K562 (cell line): ENCODE measurements at regions not wholly inside any gene's neighbourhood (a gene's known extent, or its start where the extent isn't known, plus 50 kb on each side); places are given as distances from the start of the nearest gene placed in this dataset.

Experiments used
- ATAC-seq: fragments of 200-7000 bp; cut with Tn5 transposase; 3 replicates; pipeline ENCODE4 v1.9.1; 2020; ENCODE audit warnings: moderate library complexity
- BruUV-seq: library from RNA; stranded (reverse); fragments of 400-500 nt; replicated peaks from 2 replicates; lab custom pipeline; 2021; lab: Mats Ljungman, UMichigan
- CTCF ChIA-PET: fragments of 300-600 bp; formaldehyde crosslinking; extraction: SDS; loops from one replicate; lab custom pipeline; 2021; ENCODE audit warnings: low intra/inter-chr PET ratio; lab: Yijun Ruan, JAX
- POLR2A ChIA-PET: fragments of 300-600, 350-650 bp; sonication (Branson Sonifier 250); formaldehyde crosslinking; extraction: SDS; loops from one replicate; lab custom pipeline; 2021; ENCODE audit warnings: antibody characterized with exemption, inconsistent platforms; lab: Yijun Ruan, JAX
- DNase-seq, 4 experiments: peaks; one replicate each; pipeline versions ENCODE4 v3.0.0 to v3.0.0-alpha.2; 2011 to 2018; ENCODE audit warnings: low spot score in 3 of 4, mixed read lengths in 3 of 4; ENCODE audit errors: extremely low read depth in 1 of 4
- FAIRE-seq: peaks from 2 replicates; lab custom pipeline; 2011; peaks lifted over from hg19 to GRCh38; lab: Jason Lieb, UNC
- H2AFZ ChIP-seq: 2 replicates; pipeline ENCODE4 v1.6.0; 2011; ENCODE audit warnings: low read depth, low read length, control low read depth, inconsistent platforms
- H3K27ac ChIP-seq: fragments of 200-600 bp; 3 replicates; pipeline ENCODE4 v1.8.0; 2011; ENCODE audit warnings: low read depth, mild to moderate bottlenecking, control low read depth, inconsistent platforms, low read length, moderate library complexity, mixed read lengths; ENCODE audit errors: extremely low read depth
- H3K27me3 ChIP-seq, 2 experiments: fragments of 300-600 bp in 1 of 2; 2 replicates in 1 of 2; 3 replicates in 1 of 2; pipeline versions ENCODE4 v1.6.0 to v1.8.0; 2011; ENCODE audit warnings: inconsistent platforms in 2 of 2, low read length in 2 of 2, mild to moderate bottlenecking in 1 of 2, mixed read lengths in 1 of 2, moderate library complexity in 1 of 2; ENCODE audit not compliant: control insufficient read depth in 2 of 2, insufficient read depth in 2 of 2
- H3K36me3 ChIP-seq: fragments of 300-600 bp; 3 replicates; pipeline ENCODE4 v1.8.0; 2011; ENCODE audit warnings: mild to moderate bottlenecking, low read length, inconsistent platforms; ENCODE audit not compliant: control insufficient read depth, insufficient read depth
- H3K4me1 ChIP-seq, 2 experiments: fragments of 200-600 bp in 1 of 2; replicated peaks in 1 of 2; 2 replicates in 1 of 2; 3 replicates in 1 of 2; pipeline versions ENCODE4 v1.5.1 to v1.8.0; 2011; ENCODE audit warnings: inconsistent platforms in 2 of 2, low read length in 2 of 2, mild to moderate bottlenecking in 1 of 2, mixed read lengths in 1 of 2, moderate library complexity in 1 of 2; ENCODE audit not compliant: control insufficient read depth in 2 of 2, insufficient read depth in 2 of 2
- H3K4me2 ChIP-seq: 2 replicates; pipeline ENCODE4 v1.6.1; 2011; ENCODE audit warnings: low read length, control low read depth, inconsistent platforms, mixed read lengths; ENCODE audit not compliant: insufficient read depth
- H3K4me3 ChIP-seq: fragments of 200-600 bp; sonication (generic), shearing (Covaris generic); 2 replicates; pipeline ENCODE4 v1.5.1; 2016; ENCODE audit warnings: control low read depth, inconsistent platforms
- H3K79me2 ChIP-seq: fragments of 200-600 bp; 3 replicates; pipeline ENCODE4 v1.8.0; 2011; ENCODE audit warnings: low read length, inconsistent platforms; ENCODE audit not compliant: control insufficient read depth, insufficient read depth
- H3K9ac ChIP-seq, 2 experiments: 2 replicates each; pipeline versions ENCODE4 v1.6.0 to v1.6.1; 2011; ENCODE audit warnings: low read depth in 2 of 2, low read length in 2 of 2, control low read depth in 1 of 2, inconsistent platforms in 1 of 2, mild to moderate bottlenecking in 1 of 2, mixed read lengths in 1 of 2; ENCODE audit not compliant: insufficient read depth in 1 of 2
- H3K9me1 ChIP-seq: one replicate; pipeline ENCODE4 v1.6.0; 2011; ENCODE audit warnings: inconsistent platforms, mild to moderate bottlenecking, low read length, moderate library complexity; ENCODE audit not compliant: control insufficient read depth, insufficient read depth
- H3K9me3 ChIP-seq: replicated peaks from 2 replicates; pipeline ENCODE4 v1.5.1; 2011; ENCODE audit warnings: low read depth, low read length, inconsistent platforms; ENCODE audit not compliant: control insufficient read depth, insufficient read depth
- H4K20me1 ChIP-seq: replicated peaks from 2 replicates; pipeline ENCODE4 v1.6.1; 2011; ENCODE audit warnings: low read length, inconsistent platforms, mixed read lengths; ENCODE audit not compliant: control insufficient read depth, insufficient read depth
- BACH1 ChIP-seq: fragments of 200-800 bp; sonication (Bioruptor generic); IDR thresholded peaks from 2 replicates; pipeline ENCODE4 v1.6.1; 2016; ENCODE audit warnings: missing genetic modification characterization, missing compliant biosample characterization
- CBX2 ChIP-seq: fragments of 200-600 bp; sonication (generic); IDR thresholded peaks from one replicate; pipeline ENCODE4 v1.6.1; 2012; ENCODE audit warnings: mild to moderate bottlenecking, low read length, inconsistent platforms; ENCODE audit not compliant: insufficient read depth, poor library complexity, severe bottlenecking
- CBX5 ChIP-seq: IDR thresholded peaks from 2 replicates; pipeline ENCODE4 v1.6.1; 2014; ENCODE audit warnings: low read depth, borderline replicate concordance
- CTBP1 ChIP-seq: fragments of 450-650 bp; IDR thresholded peaks from 2 replicates; pipeline ENCODE4 v1.6.1; 2016; ENCODE audit warnings: borderline replicate concordance
- CXXC5 ChIP-seq: fragments of 250-450 bp; sonication (Bioruptor Pico); IDR thresholded peaks from 2 replicates; pipeline ENCODE4 v1.8.0; 2022; ENCODE audit warnings: inconsistent platforms, mild to moderate bottlenecking, moderate library complexity
- ELF1 ChIP-seq: fragments of 200-800 bp; sonication (Bioruptor generic); IDR thresholded peaks from 2 replicates; pipeline ENCODE4 v1.6.1; 2016; ENCODE audit warnings: missing genetic modification characterization, missing compliant biosample characterization
- FOS ChIP-seq: IDR thresholded peaks from 3 replicates; pipeline ENCODE4 v1.6.1; 2011; ENCODE audit not compliant: insufficient read length; ENCODE audit errors: extremely low read depth
- FOSL1 ChIP-seq: fragments of 200-800 bp; sonication (Bioruptor generic); conservative IDR thresholded peaks from 2 replicates; pipeline ENCODE4 v1.6.1; 2016; ENCODE audit warnings: missing genetic modification characterization, missing compliant biosample characterization
- KLF13 ChIP-seq: fragments of 450-650 bp; IDR thresholded peaks from 2 replicates; pipeline ENCODE4 v1.6.1; 2016; ENCODE audit warnings: missing genetic modification characterization, low read depth, mild to moderate bottlenecking, missing compliant biosample characterization, moderate library complexity, borderline replicate concordance
- NCOA2 ChIP-seq, 2 experiments: fragments of 450-650 bp; IDR thresholded peaks; 2 replicates each; pipeline ENCODE4 v1.6.1; 2018; ENCODE audit warnings: mild to moderate bottlenecking in 2 of 2, moderate library complexity in 1 of 2; ENCODE audit not compliant: partially characterized antibody in 2 of 2
- NFXL1 ChIP-seq: fragments of 450-650 bp; formaldehyde crosslinking; IDR thresholded peaks from 2 replicates; pipeline ENCODE4 v1.4.0; 2021; ENCODE audit warnings: mild to moderate bottlenecking
- POLR2B ChIP-seq: fragments of 450-650 bp; IDR thresholded peaks from 2 replicates; pipeline ENCODE4 v1.6.1; 2018; ENCODE audit warnings: low read depth; ENCODE audit not compliant: partially characterized antibody
- SMAD2 ChIP-seq: fragments of 150-350 bp; IDR thresholded peaks from 2 replicates; pipeline ENCODE4 v1.6.1; 2014; ENCODE audit warnings: low read depth, mild to moderate bottlenecking, low read length
- THRA ChIP-seq: fragments of 450-650 bp; IDR thresholded peaks from 2 replicates; pipeline ENCODE4 v1.6.1; 2017; ENCODE audit warnings: mild to moderate bottlenecking, moderate library complexity
- XRCC3 ChIP-seq: fragments of 450-650 bp; IDR thresholded peaks from 2 replicates; pipeline ENCODE4 v1.6.1; 2017; ENCODE audit warnings: mild to moderate bottlenecking, moderate library complexity
- ZNF764 ChIP-seq: fragments of 250-450 bp; sonication (Bioruptor Pico); IDR thresholded peaks from 2 replicates; pipeline ENCODE4 v1.4.0; 2020; ENCODE audit warnings: low read depth, mild to moderate bottlenecking, moderate library complexity
- WGBS: fragments of 100-300 bp; shearing (Covaris generic); methylation state at CpG from one replicate; pipeline ENCODE4 v1.1.6; 2016; ENCODE audit warnings: low coverage, mixed read lengths; ENCODE audit not compliant: insufficient coverage; ENCODE audit errors: missing lambda C conversion rate; 5-methylcytosine and 5-hydroxymethylcytosine counted together
- in situ Hi-C: fragments of 300-500 bp; cut with MboI; formaldehyde crosslinking; loops from 4 replicates; pipeline ENCODE4 v1.15.0; 2018; ENCODE audit warnings: inconsistent platforms, mixed read lengths
- intact Hi-C: fragments of 100-400 bp; cut with micrococcal nuclease; formaldehyde crosslinking; loops from 2 replicates; pipeline ENCODE4 v1.14.2; 2022
- TF ChIP-seq, protein P1 (sequence below): fragments of 250-450 bp; sonication (Bioruptor Pico); IDR thresholded peaks from 2 replicates; pipeline ENCODE4 v1.9.0; 2021; ENCODE audit warnings: mild to moderate bottlenecking, inconsistent platforms
- TF ChIP-seq, protein P2 (sequence below): fragments of 250-450 bp; sonication (Bioruptor Pico); IDR thresholded peaks from 2 replicates; pipeline ENCODE4 v1.8.0; 2021; ENCODE audit warnings: moderate library complexity, mild to moderate bottlenecking, inconsistent platforms

GRCh38 chr10:130418731-130419130 lies 282.5 kb downstream of the GLRX3 start:
- TF ChIP-seq NCOA2 (IDR thresholded peaks at IDR 0.05; ENCODE audit: partially characterized antibody in 2 of 2) (no peak), ELF1 (tag) (no peak), POLR2B (no peak), CBX2 (no peak), FOS (no peak), NFXL1 (CRISPR knock-in tag) (no peak), BACH1 (no peak), CTBP1 (no peak), XRCC3 (no peak), SMAD2 (no peak), KLF13 (tag) (no peak), FOSL1 (tag) (no peak), CXXC5 (CRISPR knock-in tag) (no peak), CBX5 (no peak), ZNF764 (CRISPR knock-in tag) (no peak), THRA (no peak)
- TF ChIP-seq, protein P1, sequence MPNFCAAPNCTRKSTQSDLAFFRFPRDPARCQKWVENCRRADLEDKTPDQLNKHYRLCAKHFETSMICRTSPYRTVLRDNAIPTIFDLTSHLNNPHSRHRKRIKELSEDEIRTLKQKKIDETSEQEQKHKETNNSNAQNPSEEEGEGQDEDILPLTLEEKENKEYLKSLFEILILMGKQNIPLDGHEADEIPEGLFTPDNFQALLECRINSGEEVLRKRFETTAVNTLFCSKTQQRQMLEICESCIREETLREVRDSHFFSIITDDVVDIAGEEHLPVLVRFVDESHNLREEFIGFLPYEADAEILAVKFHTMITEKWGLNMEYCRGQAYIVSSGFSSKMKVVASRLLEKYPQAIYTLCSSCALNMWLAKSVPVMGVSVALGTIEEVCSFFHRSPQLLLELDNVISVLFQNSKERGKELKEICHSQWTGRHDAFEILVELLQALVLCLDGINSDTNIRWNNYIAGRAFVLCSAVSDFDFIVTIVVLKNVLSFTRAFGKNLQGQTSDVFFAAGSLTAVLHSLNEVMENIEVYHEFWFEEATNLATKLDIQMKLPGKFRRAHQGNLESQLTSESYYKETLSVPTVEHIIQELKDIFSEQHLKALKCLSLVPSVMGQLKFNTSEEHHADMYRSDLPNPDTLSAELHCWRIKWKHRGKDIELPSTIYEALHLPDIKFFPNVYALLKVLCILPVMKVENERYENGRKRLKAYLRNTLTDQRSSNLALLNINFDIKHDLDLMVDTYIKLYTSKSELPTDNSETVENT (CRISPR knock-in tag): no peak
- TF ChIP-seq, protein P2, sequence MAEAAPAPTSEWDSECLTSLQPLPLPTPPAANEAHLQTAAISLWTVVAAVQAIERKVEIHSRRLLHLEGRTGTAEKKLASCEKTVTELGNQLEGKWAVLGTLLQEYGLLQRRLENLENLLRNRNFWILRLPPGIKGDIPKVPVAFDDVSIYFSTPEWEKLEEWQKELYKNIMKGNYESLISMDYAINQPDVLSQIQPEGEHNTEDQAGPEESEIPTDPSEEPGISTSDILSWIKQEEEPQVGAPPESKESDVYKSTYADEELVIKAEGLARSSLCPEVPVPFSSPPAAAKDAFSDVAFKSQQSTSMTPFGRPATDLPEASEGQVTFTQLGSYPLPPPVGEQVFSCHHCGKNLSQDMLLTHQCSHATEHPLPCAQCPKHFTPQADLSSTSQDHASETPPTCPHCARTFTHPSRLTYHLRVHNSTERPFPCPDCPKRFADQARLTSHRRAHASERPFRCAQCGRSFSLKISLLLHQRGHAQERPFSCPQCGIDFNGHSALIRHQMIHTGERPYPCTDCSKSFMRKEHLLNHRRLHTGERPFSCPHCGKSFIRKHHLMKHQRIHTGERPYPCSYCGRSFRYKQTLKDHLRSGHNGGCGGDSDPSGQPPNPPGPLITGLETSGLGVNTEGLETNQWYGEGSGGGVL (CRISPR knock-in tag): no peak
- in situ Hi-C loops: no loop called here

More at GRCh38 chr10:130418731-130419130, 282.5 kb downstream of the GLRX3 start:
- Histone ChIP-seq H3K36me3 (no peaks in the 10 kb centered on the region), H3K9me1 (no peaks in the 10 kb centered on the region), H3K9me3 (no peaks in the 10 kb centered on the region), H3K4me2 (no peak overlapping the region), H3K27me3 (no peaks in the 10 kb centered on the region), H3K9ac (no peak overlapping the region), H3K4me1 (no peaks in the 10 kb centered on the region), H3K27ac (no peak overlapping the region), H3K4me3 (no peak overlapping the region), H2AFZ (no peak overlapping the region), H3K79me2 (no peaks in the 10 kb centered on the region), H4K20me1 (no peaks in the 10 kb centered on the region)
- no TSS peak for BruUV-seq
- CTCF ChIA-PET: no interaction called here
- DNase-seq (no peak), FAIRE-seq (no peak), ATAC-seq (no peak)
- POLR2A ChIA-PET: no interaction called here
- intact Hi-C loops: no loop called here
- WGBS: 0% methylated on average over 8 of the region's 10 CpGs
